Inflammatory macrophage treated with lipopolysaccharide for 4 hours (primary cell): ENCODE measurements at regions not wholly inside any gene's neighbourhood (a gene's known extent, or its start where the extent isn't known, plus 50 kb on each side); places are given as distances from the start of the nearest gene placed in this dataset.
"Not testable (repeated sequence)": the region's sequence is repeated elsewhere in the genome, so short reads cannot be mapped to it uniquely, and the experiment has no call there.

Experiments used
- DNase-seq: peaks from one replicate; pipeline ENCODE4 v3.0.0-alpha.2; 2020

DNA sequence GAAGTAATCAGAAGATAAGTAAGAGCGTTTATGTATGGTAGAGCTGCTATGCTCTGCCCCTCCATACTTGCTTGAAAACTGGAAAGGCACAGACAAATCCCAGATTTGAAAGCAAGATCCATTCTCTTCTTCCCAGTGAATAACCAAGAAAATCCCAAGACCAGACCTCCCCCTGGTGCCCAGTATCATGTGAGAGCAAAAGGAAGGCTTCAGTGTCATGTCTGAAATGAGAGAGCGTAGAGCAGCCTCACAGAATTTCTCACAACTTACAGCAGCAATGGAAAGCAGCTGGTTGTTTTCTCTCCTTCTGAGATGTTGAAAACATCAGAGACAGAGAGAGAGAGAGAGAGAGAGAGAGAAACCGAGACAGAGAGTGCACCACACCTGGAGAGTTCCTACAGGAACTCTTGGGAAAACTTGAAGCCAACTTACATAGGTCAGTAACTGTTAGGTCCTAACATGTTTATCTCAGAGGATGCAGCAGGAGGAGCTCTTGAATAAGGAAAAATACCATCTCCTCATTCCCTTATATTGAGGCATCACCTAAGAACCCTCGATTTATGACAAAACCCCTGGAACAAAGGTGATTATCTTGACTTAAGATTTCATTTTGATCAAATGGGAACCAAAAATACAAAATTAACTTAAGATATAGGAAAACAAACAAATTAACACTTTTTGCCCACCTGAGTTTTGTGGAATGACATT lies 273.3 kb downstream of the NSUN3 start:
- DNase-seq, result no peak

DNA sequence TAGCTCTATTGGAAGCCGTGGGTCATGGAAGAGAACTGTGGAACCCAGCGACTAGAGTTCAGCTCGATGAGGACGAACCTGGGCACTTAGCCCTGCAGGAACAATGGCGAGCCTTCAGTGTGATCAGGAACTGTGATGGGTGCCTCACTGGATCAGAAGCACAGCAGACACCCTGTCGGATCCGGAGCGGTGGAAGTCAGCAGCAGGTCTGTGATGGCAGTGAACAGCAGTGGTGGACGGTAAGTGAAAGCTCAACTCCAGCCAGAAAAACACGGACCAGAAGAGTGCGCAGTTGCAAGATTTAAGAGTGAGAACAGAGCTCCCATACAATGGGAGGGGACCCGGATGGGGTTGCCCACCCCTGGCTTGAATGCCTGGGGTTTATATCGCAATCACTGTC lies 282.2 kb downstream of the NSUN3 start:
- DNase-seq, result no peak

GRCh38 chr3:94349310-94349878 lies 286.5 kb downstream of the NSUN3 start:
- DNase-seq, result no peak

DNA sequence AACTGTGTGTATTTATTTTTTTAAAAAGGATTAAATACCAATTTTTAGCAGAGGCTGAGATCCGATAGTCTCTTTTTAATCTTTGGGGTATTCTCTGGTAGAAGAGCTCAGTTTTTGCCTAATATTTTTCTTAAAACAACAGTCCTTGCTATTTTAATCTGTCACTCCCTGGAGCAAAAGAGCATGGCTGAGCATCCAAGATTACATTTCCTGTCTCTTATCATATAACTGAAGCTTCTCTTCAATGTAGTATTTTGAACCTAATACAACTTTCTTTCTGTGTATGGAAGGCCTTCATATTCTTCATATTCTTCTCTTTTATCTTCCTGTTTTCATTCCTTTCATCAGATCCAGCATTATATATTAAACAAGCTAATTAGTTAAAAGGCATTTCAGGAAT lies 293.7 kb downstream of the NSUN3 start:
- no peak for DNase-seq

DNA sequence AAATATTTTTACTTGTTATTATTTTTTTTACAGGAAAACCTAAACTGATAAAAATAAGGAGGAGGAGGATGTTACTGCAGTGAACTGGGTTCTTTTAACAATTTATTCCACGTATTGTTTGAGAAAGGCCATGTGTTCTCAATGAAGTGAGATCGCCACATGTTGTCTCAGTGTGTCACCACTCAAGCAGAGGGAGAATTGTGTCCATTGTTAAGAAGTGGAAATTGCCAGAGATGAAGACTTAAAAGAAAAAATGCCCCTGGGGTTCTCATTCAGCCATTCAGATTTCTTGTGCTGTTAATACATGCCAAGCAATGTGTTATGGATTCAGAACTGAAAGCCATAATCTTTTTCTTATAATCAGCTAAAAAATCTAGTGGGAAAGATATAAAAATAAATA lies 297.1 kb downstream of the NSUN3 start:
- DNase-seq, result no peak

DNA sequence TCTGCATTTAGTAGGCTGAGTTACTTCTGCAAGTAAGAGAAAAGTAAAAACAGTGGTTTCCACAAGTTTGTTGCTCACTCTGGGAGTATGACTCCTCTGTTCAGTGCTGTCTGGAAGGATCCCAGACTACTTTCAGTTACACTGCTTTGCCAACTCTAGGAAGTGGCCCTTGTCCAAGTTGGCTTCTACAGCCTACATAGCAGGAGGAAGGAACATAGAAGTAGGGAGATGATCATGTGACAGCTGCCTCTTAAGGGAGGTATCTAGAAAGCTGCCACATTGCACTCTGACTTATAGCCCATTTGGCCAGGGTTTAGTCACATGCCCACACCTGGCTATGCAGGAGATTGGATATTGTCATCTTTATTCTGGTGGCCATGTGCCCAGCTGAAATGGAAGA lies 298.1 kb downstream of the NSUN3 start:
- DNase-seq, result no peak

- DNase-seq, result no peak
These were observed 299.5 kb downstream of the NSUN3 start for GRCh38 chr3:94362393-94362792.

GRCh38 chr3:94365006-94365405 lies 302.1 kb downstream of the NSUN3 start:
- no peak for DNase-seq

- DNase-seq, result no peak
These were observed 309.2 kb downstream of the NSUN3 start for GRCh38 chr3:94372026-94372425.

DNA sequence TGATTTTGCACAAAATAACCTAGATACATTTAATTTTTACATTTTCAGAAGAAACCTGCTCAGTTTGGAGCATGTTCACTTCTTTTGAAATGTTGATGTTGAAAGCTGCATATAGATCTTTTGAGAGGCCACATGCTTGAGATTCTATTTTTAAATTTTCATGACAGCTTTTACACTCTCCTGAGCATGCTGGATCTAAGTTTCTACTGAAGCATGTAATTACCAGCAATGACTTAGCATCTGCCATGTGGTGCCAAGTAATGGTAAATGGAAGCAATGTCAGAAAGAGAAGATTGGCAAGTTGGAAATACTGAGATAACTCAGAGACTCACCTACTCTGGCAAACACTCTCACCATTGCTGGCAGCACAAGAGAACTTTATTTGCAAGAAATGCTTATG lies 310.6 kb downstream of the NSUN3 start:
- no peak for DNase-seq

GRCh38 chr3:94374439-94375161 lies 311.7 kb downstream of the NSUN3 start:
- DNase-seq, result no peak

GRCh38 chr3:94377123-94377696 lies 314.3 kb downstream of the NSUN3 start:
- DNase-seq, result not testable (repeated sequence)

GRCh38 chr3:94377863-94378262 lies 315.0 kb downstream of the NSUN3 start:
- DNase-seq, result not testable (repeated sequence)

DNA sequence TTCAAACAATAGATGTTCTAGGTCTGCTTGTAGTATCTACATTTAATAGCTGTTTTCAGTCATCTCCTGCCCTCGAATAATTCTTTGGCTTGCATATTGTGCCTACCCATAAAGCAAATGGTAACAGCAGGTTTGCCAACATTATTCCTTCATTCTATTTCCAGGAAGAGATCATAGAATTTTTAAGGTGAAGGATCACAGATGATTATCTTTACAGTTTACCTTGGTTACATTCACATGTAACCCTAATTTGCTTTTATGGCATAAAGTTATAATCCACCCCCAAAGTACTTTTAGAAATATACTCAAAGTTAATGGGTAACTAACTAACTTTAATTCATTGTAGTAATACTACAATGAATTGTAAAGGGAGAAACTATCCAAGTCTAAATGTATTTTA lies 315.5 kb downstream of the NSUN3 start:
- no peak for DNase-seq

- no peak for DNase-seq
These were observed 316.4 kb downstream of the NSUN3 start for GRCh38 chr3:94379264-94379663.

- DNase-seq, result no peak
These were observed 332.0 kb downstream of the NSUN3 start for GRCh38 chr3:94394885-94395284.

- no peak for DNase-seq
These were observed 333.0 kb downstream of the NSUN3 start for GRCh38 chr3:94395851-94396250.

DNA sequence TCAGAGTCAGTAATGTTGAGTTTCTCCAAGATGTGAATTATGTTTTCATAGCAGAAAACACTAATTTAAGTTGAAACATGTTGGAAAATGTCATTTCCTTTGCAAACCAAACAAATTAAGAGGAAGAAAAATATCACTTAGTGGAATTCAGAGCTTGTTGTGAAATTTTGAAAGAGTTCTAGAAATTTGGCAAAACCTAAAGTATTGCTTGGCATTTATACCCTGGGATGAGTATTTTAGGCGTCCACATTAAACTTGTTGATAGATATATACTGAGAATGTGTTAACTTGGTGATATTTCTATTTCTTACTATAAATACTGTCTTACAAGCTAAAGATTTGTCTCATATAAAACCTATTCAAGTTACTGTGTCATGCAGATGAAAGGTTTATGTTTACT lies 335.2 kb downstream of the NSUN3 start:
- no peak for DNase-seq

DNA sequence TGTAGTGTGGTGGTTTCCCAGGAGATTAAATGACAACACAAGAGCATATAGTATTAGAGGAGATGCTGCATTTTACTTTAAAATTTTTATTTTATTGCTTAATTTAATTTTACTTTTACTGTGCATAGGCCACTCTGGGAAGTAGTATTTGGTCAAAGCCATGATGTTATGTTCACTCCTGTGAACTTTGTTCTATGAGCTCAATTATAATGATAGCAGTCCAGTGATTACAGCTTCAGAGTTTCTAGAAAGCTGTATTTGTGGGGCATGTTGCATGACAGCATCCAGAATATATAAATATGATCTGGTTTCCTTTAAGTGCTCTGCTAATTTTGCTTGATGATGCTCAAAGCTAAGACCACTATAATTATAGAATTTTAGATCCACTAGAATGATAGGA lies 338.6 kb downstream of the NSUN3 start:
- DNase-seq, result no peak

DNA sequence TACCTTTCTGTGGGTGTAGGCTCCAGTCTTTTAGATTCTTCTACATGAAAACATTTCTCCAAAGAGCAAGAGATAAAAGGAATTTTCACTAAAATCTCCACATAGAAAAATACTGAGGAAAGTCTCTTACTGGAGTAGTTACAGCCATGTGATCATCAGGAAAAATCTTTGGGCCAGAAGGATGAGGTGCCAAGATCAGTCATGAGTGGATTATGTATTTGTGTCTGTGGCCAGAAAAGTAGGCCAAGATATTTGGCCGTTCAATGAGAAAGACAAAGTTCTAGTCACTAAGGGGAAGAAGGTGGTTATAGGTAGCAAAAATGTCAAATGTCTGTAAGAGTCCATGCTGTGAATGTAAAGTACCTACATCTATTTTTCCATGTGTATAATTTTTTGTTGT lies 339.3 kb downstream of the NSUN3 start:
- no peak for DNase-seq

GRCh38 chr3:94405258-94406035 lies 342.6 kb downstream of the NSUN3 start:
- DNase-seq, result no peak

- no peak for DNase-seq
These were observed 343.7 kb downstream of the NSUN3 start for GRCh38 chr3:94406595-94406994.

GRCh38 chr3:94412936-94413335 lies 350.1 kb downstream of the NSUN3 start:
- DNase-seq, result not testable (repeated sequence)
